AG04450 (cell line): ENCODE measurements at regions not wholly inside any gene's neighbourhood (a gene's known extent, or its start where the extent isn't known, plus 50 kb on each side); places are given as distances from the start of the nearest gene placed in this dataset.
"Not testable (repeated sequence)": the region's sequence is repeated elsewhere in the genome, so short reads cannot be mapped to it uniquely, and the experiment has no call there.

Source experiments
- CTCF ChIA-PET: fragments of 300-600, 350-600 bp; formaldehyde crosslinking; extraction: SDS; loops from one replicate; lab custom pipeline; 2022; ENCODE audit warnings: antibody characterized with exemption, inconsistent platforms; lab: Charles Lee
- POLR2A ChIA-PET: fragments of 350-600 bp; formaldehyde crosslinking; extraction: SDS; loops from one replicate; lab custom pipeline; 2021; ENCODE audit warnings: antibody characterized with exemption, inconsistent platforms; lab: Yijun Ruan, JAX
- DNase-seq: peaks from one replicate; pipeline ENCODE4 v3.0.0-alpha.2; 2011; ENCODE audit warnings: low read depth, low spot score
- H3K27ac ChIP-seq: one replicate; pipeline ENCODE4 v1.5.1; 2012; ENCODE audit warnings: low read depth, low read length, control low read depth
- H3K27me3 ChIP-seq: one replicate; pipeline ENCODE4 v1.6.0; 2012; ENCODE audit warnings: low read length; ENCODE audit not compliant: control insufficient read depth, insufficient read depth
- H3K4me3 ChIP-seq: 2 replicates; pipeline ENCODE4 v1.5.1; 2011; ENCODE audit warnings: mild to moderate bottlenecking, low read depth, low read length, control low read depth
- H3K9me3 ChIP-seq: 2 replicates; pipeline ENCODE4 v1.5.1; 2012; ENCODE audit warnings: low read length; ENCODE audit not compliant: control insufficient read depth, insufficient read depth
- CTCF ChIP-seq: IDR thresholded peaks from 2 replicates; pipeline ENCODE4 v1.5.1; 2011; ENCODE audit warnings: low read depth, low read length, control low read depth, inconsistent platforms

DNA sequence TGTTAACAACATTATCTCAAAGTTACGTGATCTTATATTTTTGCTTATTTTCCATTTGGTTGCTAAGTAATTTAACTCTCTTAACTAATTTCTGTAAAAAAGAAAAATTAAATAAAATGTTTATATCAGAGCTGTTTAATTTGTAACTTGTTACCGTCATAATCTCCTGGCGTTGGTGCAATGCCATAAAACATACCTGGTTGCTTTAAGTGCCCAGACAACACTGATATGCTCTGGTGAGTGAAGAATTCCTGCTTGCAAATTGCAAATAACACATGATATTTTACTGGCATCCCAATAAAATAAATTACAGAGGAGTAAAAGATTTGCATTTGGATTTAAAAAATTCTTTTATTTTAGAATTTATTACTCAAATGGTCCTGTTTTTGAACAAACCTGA is 640.1 kb upstream of the MIS18BP1 start:
- POLR2A ChIA-PET = no interaction called here
- no peak for TF ChIP-seq CTCF
- H3K27me3 ChIP-seq = no peaks in the 10 kb centered on the region
- no peak for DNase-seq
- no peak overlapping the region for H3K4me3 ChIP-seq
- CTCF ChIA-PET = no interaction called here
- no peak overlapping the region for H3K27ac ChIP-seq
- peaks cover 16% of the 10 kb centered on the region for H3K9me3 ChIP-seq

DNA sequence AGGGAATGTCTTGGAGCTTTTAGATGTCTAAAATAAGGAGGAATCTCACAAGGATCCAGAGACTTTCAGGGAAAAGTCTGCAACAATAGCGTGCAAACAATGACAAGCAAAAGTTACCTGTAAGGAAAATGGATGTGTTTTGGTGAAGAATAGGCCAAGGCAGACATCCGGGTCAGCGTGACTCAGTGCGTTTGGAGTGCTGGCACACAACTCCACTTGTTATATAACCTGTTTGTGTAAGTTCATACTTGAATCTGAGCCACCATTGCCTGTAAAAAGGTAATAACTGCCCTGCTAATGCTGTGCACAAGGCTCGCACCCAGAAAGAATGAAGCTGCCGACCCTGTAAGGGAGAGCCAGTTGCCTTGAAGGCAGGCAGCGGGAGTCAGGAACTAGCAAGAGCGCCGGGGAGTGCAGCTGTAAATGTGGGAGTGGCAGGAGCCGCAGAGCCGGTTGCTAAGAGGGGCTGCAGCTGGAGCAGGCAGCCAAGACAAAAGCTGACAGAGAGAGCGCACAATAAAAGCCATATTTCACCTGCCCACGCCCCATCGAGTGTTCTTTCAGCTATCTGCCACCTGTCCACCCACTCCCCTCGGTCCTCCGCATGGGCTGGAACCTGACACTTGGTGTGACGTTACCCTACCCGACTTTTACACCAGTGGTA is 638.5 kb upstream of the MIS18BP1 start:
- CTCF ChIA-PET = no interaction called here

GRCh38 chr14:45888766-45889285 is 635.8 kb upstream of the MIS18BP1 start:
- H3K27ac ChIP-seq, H3K4me3 ChIP-seq, POLR2A ChIA-PET, H3K27me3 ChIP-seq, DNase-seq, CTCF ChIA-PET: not testable (repeated sequence)
- peaks cover 16% of the 10 kb centered on the region for H3K9me3 ChIP-seq

More for the DNA sequence above, 638.5 kb upstream of the MIS18BP1 start:
- Histone ChIP-seq H3K4me3 (no peak overlapping the region), H3K27me3 (no peaks in the 10 kb centered on the region), H3K27ac (no peak overlapping the region), H3K9me3 (peaks cover 16% of the 10 kb centered on the region)
- TF ChIP-seq CTCF = no peak
- POLR2A ChIA-PET = no interaction called here
- no peak for DNase-seq

DNA sequence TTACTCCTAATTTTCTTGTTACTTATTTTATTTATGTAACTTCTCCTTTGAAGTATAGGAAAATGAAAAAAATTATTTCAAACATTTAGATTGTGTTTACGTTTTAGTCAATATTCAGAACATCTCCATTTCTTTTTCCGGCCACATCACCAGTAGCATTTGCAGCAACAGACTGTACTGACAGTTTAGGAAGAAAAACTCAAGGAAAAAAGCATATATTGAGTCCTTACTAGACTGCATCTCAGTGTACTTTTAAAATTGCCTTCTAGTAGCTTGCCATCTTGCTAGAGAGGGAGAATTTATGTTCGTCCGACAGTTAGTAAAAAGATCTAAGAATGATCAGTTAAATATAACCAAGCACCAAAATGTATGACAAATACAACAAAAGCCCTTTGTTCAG is 625.0 kb upstream of the MIS18BP1 start:
- no peak overlapping the region for H3K27ac ChIP-seq

DNA sequence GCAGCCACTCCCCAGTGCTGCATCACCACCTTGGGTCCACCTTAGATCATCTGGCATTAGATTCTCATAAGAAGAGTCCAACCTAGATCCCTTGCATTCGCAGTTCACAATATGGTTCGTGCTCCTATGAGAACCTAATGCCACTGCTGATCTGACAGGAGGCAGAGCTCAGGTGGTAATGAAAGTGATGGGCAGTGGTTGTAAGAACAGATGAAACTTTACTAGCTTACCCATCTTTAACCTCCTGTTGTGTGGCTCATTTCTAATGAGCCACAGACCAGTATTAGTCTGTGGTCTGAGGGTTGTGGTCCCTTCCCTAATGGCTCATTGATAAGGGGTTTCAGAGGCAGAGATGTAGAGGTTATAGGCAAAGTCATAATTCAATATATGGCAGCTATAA is 615.9 kb upstream of the MIS18BP1 start:
- TF ChIP-seq CTCF = no peak
- POLR2A ChIA-PET = no interaction called here

More for the DNA sequence above, 625.0 kb upstream of the MIS18BP1 start:
- ChIA-PET CTCF (no interaction called here), POLR2A (no interaction called here)
- H3K4me3 ChIP-seq = no peak overlapping the region
- no peak for TF ChIP-seq CTCF
- no peaks in the 10 kb centered on the region for H3K27me3 ChIP-seq
- peaks cover 15% of the 10 kb centered on the region for H3K9me3 ChIP-seq
- no peak for DNase-seq

More for the DNA sequence above, 615.9 kb upstream of the MIS18BP1 start:
- no peak for DNase-seq
- no peak overlapping the region for H3K27ac ChIP-seq
- CTCF ChIA-PET = no interaction called here
- peaks cover 11% of the 10 kb centered on the region; the same call in 1 of the 2 replicates for H3K9me3 ChIP-seq
- no peaks in the 10 kb centered on the region for H3K27me3 ChIP-seq
- H3K4me3 ChIP-seq = no peak overlapping the region
